Astrocyte of the spinal cord (primary cell): ENCODE measurements at regions not wholly inside any gene's neighbourhood (a gene's known extent, or its start where the extent isn't known, plus 50 kb on each side); places are given as distances from the start of the nearest gene placed in this dataset.

Experiments
- DNase-seq: peaks from one replicate; pipeline ENCODE4 v3.0.0; 2011; ENCODE audit warnings: low read depth, low spot score
- H3K4me3 ChIP-seq: 2 replicates; pipeline ENCODE4 v1.5.1; 2011; ENCODE audit warnings: low read depth, mild to moderate bottlenecking, low read length, moderate library complexity
- CTCF ChIP-seq: IDR thresholded peaks from 2 replicates; pipeline ENCODE4 v1.5.1; 2012; ENCODE audit warnings: low read depth, mild to moderate bottlenecking, low read length, inconsistent platforms
- in situ Hi-C: cut with HindIII; loops from 2 replicates; pipeline ENCODE4 v1.10.0; 2017; ENCODE audit warnings: low sequenced_read_pairs

GRCh38 chr4:189499696-189500095, 441.0 kb upstream of the FRG1 start:
- H3K4me3 ChIP-seq: no peak overlapping the region
- DNase-seq: no peak
- in situ Hi-C loops: no loop called here
- no peak for TF ChIP-seq CTCF

GRCh38 chr4:189500970-189501369, 439.7 kb upstream of the FRG1 start:
- in situ Hi-C loops: no loop called here

GRCh38 chr4:189502841-189503435, 437.7 kb upstream of the FRG1 start:
- no peak for DNase-seq
- in situ Hi-C loops: no loop called here
- no peak overlapping the region for H3K4me3 ChIP-seq
- no peak for TF ChIP-seq CTCF

More at GRCh38 chr4:189500970-189501369, 439.7 kb upstream of the FRG1 start:
- no peak for DNase-seq
- H3K4me3 ChIP-seq: no peak overlapping the region
- no peak for TF ChIP-seq CTCF

GRCh38 chr4:189504220-189504619, 436.5 kb upstream of the FRG1 start:
- DNase-seq: no peak
- in situ Hi-C loops: no loop called here
- H3K4me3 ChIP-seq: no peak overlapping the region
- TF ChIP-seq CTCF: no peak

- no peak for DNase-seq
- TF ChIP-seq CTCF: no peak
- in situ Hi-C loops: no loop called here
- no peak overlapping the region for H3K4me3 ChIP-seq
Observed at GRCh38 chr4:189505380-189505779, 435.3 kb upstream of the FRG1 start.

GRCh38 chr4:189506080-189506479, 434.6 kb upstream of the FRG1 start:
- TF ChIP-seq CTCF: no peak
- in situ Hi-C loops: no loop called here
- DNase-seq: no peak
- no peak overlapping the region for H3K4me3 ChIP-seq

- TF ChIP-seq CTCF: no peak
- in situ Hi-C loops: no loop called here
Observed at GRCh38 chr4:189507060-189507459, 433.6 kb upstream of the FRG1 start.

More at GRCh38 chr4:189507060-189507459, 433.6 kb upstream of the FRG1 start:
- no peak overlapping the region for H3K4me3 ChIP-seq
- no peak for DNase-seq
